Thyroid gland (tissue), 4 donors: ENCODE measurements at regions not wholly inside any gene's neighbourhood (a gene's known extent, or its start where the extent isn't known, plus 50 kb on each side); places are given as distances from the start of the nearest gene placed in this dataset.

Experiments
- CTCF ChIP-seq, 6 experiments: fragments of 200-600 bp in 3 of 6; fragments of 450-650 bp in 3 of 6; sonication (generic) in 3 of 6; IDR thresholded peaks; one replicate each; pipeline ENCODE4 v1.5.1; 2016 to 2019; ENCODE audit warnings: antibody characterized with exemption in 6 of 6, mild to moderate bottlenecking in 2 of 6, inconsistent platforms in 1 of 6, moderate library complexity in 1 of 6
- POLR2A ChIP-seq, 2 donors: fragments of 450-650 bp; IDR thresholded peaks; one replicate each; pipeline ENCODE4 v1.6.1; 2017; ENCODE audit warnings: antibody characterized with exemption in 2 of 2, mild to moderate bottlenecking in 2 of 2, moderate library complexity in 1 of 2

- no peak for TF ChIP-seq CTCF (IDR thresholded peaks at IDR 0.05)
- no peak for TF ChIP-seq POLR2A (IDR thresholded peaks at IDR 0.05)
Measured at GRCh38 chr13:72523049-72523448, 204.4 kb downstream of the MZT1 start.
